Dendritic cell treated with granulocyte-macrophage colony-stimulating factor and Interleukin-4, amounts not matched to agents 40 ng/mL and 50 ng/mL, for 4 days (primary cell): ENCODE measurements at regions not wholly inside any gene's neighbourhood (a gene's known extent, or its start where the extent isn't known, plus 50 kb on each side); places are given as distances from the start of the nearest gene placed in this dataset.

ENCODE experiments used
- H3K27ac Mint-ChIP-seq: one replicate; pipeline ENCODE4 v1.8.0; 2022; ENCODE audit warnings: mild to moderate bottlenecking, mixed read lengths
- H3K27me3 Mint-ChIP-seq: one replicate; pipeline ENCODE4 v1.8.0; 2022; ENCODE audit warnings: mild to moderate bottlenecking, mixed read lengths
- H3K36me3 Mint-ChIP-seq: one replicate; pipeline ENCODE4 v1.8.0; 2022; ENCODE audit warnings: low read depth, mixed read lengths
- H3K4me1 Mint-ChIP-seq: one replicate; pipeline ENCODE4 v1.8.0; 2022; ENCODE audit warnings: low read depth, mixed read lengths
- H3K4me3 Mint-ChIP-seq: one replicate; pipeline ENCODE4 v1.8.0; 2022; ENCODE audit warnings: mild to moderate bottlenecking, moderate library complexity, mixed read lengths
- H3K9me3 Mint-ChIP-seq: one replicate; pipeline ENCODE4 v1.8.0; 2022; ENCODE audit warnings: mixed read lengths
- intact Hi-C: fragments of 100-400 bp; cut with micrococcal nuclease; formaldehyde crosslinking; loops from one replicate; pipeline ENCODE4 v1.15.0; 2022

DNA sequence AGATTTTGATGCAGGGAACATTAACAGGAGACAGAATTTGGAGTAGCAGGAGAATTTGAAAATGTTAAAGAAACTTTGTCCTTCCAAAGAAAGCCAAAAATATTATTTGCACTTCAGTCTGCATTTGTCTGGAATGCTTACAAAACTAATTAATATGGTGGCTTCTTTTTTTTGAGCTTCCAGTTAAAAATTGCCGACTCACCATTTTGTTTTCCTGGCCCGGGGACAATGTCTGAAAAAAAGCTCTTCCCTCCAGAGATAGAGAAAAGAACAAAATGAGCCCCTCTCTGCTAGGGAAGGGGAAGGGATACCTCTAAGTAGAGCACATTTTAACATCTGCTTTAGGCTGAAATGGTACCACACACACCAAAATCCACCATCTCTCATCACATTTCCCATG lies 360.8 kb downstream of the SOX9 start:
- no peaks in the 10 kb centered on the region for H3K4me1 Mint-ChIP-seq
- H3K9me3 Mint-ChIP-seq = peaks cover 9% of the 10 kb centered on the region
- intact Hi-C loops = no loop called here
- H3K36me3 Mint-ChIP-seq = no peaks in the 10 kb centered on the region
- peaks cover 6% of the 10 kb centered on the region for H3K27me3 Mint-ChIP-seq
- no peak overlapping the region for H3K27ac Mint-ChIP-seq
- H3K4me3 Mint-ChIP-seq = no peak overlapping the region

DNA sequence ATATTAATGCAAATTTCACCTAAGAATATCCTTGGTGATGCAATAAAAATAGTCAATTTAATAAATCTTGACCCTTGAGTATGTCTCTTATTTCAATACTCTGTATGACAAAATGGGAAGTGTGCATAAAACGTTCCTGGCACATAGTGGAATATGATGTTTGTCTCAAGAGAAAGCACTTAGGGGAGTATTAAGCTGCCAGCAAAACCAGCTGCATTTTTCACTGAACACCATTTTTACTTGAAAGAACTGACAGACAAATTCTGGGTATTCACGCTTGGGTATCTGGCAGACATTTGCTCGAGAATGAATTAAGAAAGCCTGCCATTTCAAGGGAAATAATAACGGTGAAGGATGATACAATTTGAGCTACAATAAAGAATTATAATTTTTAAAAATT lies 364.8 kb downstream of the SOX9 start:
- H3K4me1 Mint-ChIP-seq = no peaks in the 10 kb centered on the region
- H3K4me3 Mint-ChIP-seq = no peak overlapping the region
- intact Hi-C loops = no loop called here
- H3K27me3 Mint-ChIP-seq = peaks cover 2% of the 10 kb centered on the region
- H3K27ac Mint-ChIP-seq = no peak overlapping the region
- H3K36me3 Mint-ChIP-seq = no peaks in the 10 kb centered on the region
- H3K9me3 Mint-ChIP-seq = peaks cover 9% of the 10 kb centered on the region

DNA sequence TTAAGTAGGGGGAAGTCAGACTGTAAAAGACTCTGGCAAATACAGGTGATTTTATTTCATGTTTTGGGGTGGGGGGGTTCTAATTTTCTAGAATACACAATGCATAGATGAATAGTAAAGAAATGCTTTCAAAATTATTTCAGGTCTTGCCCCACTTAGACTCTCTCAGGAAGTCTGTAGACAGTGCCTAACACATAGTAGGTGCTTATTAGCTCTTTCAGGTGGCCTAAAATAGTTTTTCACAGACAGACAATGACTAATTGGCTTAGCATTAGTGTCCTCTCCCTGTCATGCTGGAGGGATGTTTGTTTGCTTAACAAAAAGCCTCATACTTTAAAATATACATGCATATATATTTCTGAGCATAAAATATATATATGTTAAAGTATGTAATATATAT lies 366.0 kb downstream of the SOX9 start:
- no peaks in the 10 kb centered on the region for H3K9me3 Mint-ChIP-seq
- H3K36me3 Mint-ChIP-seq = no peaks in the 10 kb centered on the region
- H3K4me3 Mint-ChIP-seq = no peak overlapping the region
- intact Hi-C loops = no loop called here
- no peak overlapping the region for H3K27ac Mint-ChIP-seq
- no peaks in the 10 kb centered on the region for H3K4me1 Mint-ChIP-seq
- peaks cover 2% of the 10 kb centered on the region for H3K27me3 Mint-ChIP-seq

DNA sequence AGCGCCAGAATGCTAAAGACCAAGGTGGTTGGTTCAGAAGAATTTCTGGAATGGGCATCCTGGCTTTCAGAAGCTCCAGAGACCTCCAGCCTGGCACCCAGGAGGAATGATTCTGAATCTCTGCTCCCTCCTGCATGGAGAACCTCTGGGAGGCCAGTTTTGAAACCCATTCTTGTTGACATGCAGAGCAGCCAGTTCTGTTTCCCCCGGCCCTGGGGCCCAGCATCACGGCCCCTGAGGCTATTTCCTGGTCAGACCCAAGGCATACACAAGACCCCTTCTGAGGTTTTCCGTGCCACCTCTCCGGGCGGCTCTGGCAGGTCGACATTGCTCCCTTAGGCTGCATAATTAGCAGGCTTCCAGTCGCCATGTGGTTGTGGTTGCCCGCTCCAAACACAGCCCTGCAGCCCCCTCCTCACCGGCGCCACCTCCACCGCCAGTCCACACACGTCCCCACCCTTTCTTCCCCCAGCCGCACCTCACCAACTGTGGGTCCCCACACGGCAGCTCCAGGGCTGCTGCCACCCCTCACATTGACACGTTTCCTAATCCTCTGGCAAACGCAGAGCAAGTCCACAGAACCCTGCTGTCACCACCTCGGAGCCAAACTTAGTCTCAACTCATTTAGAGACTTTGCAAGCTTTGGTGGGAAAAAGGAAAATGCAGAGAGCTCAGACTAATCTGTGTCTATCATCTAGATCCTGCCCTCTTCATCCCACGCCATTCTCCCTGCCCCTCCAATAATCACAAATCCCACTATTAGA lies 367.1 kb downstream of the SOX9 start:
- Mint-ChIP-seq H3K27me3 (peaks cover 2% of the 10 kb centered on the region), H3K4me3 (no peak overlapping the region), H3K4me1 (no peaks in the 10 kb centered on the region), H3K9me3 (no peaks in the 10 kb centered on the region), H3K36me3 (no peaks in the 10 kb centered on the region), H3K27ac (no peak overlapping the region)
- intact Hi-C loops = no loop called here

DNA sequence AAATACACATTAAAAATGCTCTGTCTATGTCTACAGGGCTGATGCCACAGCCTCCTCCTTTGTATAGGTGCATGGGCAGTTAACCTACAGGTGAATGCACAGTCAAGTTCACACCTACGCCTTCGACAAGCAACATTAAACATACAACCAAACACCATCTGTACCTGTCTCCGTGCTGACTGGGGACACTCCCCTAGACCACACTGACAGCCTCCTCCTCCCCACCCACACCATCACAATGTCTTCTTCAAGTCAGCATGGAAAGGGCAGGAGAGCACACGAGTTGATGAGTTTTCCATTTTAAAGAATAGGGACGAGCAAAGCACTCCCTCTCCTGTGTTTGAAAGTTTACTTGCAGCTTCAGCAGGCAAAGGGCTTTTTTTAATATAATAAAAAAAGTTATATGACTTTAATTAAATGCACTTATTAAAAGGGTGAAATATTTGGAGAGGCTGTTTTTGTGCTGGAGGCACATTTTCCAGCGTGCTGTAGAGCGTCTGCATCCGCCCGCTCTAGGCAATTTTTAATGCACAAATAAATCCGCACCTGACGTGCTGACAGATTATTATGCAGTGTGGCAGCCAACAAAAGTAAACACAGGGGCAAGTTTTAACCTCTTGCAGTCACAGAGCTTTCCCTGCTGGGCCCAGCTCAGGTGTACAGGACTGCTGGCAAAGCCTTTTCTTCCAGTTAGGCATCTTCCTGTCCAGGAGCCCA lies 367.9 kb downstream of the SOX9 start:
- no peaks in the 10 kb centered on the region for H3K4me1 Mint-ChIP-seq
- no peaks in the 10 kb centered on the region for H3K36me3 Mint-ChIP-seq
- no peak overlapping the region for H3K27ac Mint-ChIP-seq
- peaks cover 2% of the 10 kb centered on the region for H3K27me3 Mint-ChIP-seq
- H3K9me3 Mint-ChIP-seq = no peaks in the 10 kb centered on the region
- H3K4me3 Mint-ChIP-seq = no peak overlapping the region
- intact Hi-C loops = no loop called here

DNA sequence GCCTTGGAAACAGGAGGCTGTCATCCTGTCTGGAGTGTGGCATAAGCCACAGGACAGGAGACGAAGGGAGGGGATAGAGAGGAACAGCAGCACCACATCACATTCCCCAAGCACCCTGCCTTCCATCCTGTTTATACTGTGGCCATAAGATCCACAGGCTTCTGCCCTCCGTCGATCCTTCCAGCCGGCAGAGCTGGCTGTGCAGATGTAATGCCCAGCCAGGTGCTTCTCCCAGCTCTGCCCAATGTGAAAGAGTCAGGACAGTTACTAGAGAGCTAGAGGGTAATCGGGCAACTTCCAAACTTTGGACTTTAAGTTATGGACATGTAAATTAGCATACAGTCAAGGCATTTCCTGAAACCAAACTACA lies 368.4 kb downstream of the SOX9 start:
- Mint-ChIP-seq H3K9me3 (no peaks in the 10 kb centered on the region), H3K4me3 (no peak overlapping the region), H3K27ac (no peak overlapping the region), H3K36me3 (no peaks in the 10 kb centered on the region), H3K4me1 (no peaks in the 10 kb centered on the region), H3K27me3 (peaks cover 2% of the 10 kb centered on the region)
- intact Hi-C loops = no loop called here

DNA sequence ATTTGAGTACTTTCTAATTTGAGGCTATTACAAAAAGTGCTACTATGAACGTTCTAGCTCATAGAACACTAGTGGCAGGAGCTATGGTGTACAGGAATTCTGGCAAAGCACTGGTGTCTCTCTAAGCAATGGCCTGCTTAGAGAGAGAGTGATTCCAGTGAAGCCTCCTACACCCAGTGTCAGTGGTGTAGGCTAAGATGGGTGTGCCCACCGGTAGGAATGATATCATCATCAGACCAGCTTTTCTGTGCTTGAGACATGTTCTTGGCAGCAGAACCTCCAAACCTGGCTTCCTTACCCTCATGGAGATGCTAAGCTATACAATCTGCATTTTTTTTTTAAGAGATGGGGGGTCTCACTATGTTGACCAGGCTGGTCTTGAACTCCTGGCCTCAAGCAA lies 370.3 kb downstream of the SOX9 start:
- intact Hi-C loops = no loop called here
- H3K9me3 Mint-ChIP-seq = no peaks in the 10 kb centered on the region
- peaks cover 2% of the 10 kb centered on the region for H3K27me3 Mint-ChIP-seq
- H3K36me3 Mint-ChIP-seq = no peaks in the 10 kb centered on the region
- no peaks in the 10 kb centered on the region for H3K4me1 Mint-ChIP-seq
- no peak overlapping the region for H3K27ac Mint-ChIP-seq
- H3K4me3 Mint-ChIP-seq = no peak overlapping the region

DNA sequence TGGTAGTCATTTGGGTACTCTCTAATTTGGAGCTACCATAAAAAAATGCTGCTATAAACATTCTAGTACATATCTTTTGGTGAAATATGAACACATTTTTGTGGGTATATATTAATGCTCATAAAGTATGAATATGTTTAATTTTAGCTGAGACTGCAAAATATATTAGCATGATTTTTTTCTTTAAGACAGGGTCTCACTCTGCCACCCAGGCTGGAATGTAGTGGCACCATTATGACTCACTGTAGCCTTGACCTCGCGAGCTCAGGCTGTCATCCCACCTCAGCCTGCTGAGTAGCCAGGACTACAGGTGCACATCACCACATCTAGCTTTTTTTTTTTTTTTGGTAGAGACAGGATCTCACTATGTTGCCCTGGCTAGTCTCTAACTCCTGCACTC lies 371.7 kb downstream of the SOX9 start:
- H3K27ac Mint-ChIP-seq = no peak overlapping the region
- no peaks in the 10 kb centered on the region for H3K9me3 Mint-ChIP-seq
- no peaks in the 10 kb centered on the region for H3K4me1 Mint-ChIP-seq
- no peaks in the 10 kb centered on the region for H3K36me3 Mint-ChIP-seq
- H3K4me3 Mint-ChIP-seq = no peak overlapping the region
- H3K27me3 Mint-ChIP-seq = peaks cover 2% of the 10 kb centered on the region
- intact Hi-C loops = no loop called here

DNA sequence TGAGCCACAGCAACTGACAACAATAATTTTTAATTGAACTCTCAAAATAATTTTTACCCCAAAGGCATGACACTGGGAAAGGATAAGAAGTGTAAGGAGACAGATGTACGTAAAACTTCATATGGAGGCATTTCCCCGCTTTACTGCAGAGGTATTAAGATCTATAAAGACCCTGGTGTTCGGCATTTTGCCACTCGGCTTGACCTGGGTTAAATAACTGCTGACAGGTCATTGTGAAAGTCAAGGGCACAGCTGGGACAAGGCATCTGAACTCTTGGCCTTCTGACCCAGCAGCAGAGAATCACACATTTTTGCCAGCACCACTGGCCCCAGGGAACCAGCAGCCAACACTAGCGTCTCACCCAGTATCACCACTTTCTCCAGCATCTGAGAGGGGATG lies 372.1 kb downstream of the SOX9 start:
- Mint-ChIP-seq H3K27me3 (peaks cover 2% of the 10 kb centered on the region), H3K36me3 (no peaks in the 10 kb centered on the region), H3K4me1 (no peaks in the 10 kb centered on the region), H3K9me3 (no peaks in the 10 kb centered on the region), H3K27ac (no peak overlapping the region), H3K4me3 (no peak overlapping the region)
- intact Hi-C loops = no loop called here

DNA sequence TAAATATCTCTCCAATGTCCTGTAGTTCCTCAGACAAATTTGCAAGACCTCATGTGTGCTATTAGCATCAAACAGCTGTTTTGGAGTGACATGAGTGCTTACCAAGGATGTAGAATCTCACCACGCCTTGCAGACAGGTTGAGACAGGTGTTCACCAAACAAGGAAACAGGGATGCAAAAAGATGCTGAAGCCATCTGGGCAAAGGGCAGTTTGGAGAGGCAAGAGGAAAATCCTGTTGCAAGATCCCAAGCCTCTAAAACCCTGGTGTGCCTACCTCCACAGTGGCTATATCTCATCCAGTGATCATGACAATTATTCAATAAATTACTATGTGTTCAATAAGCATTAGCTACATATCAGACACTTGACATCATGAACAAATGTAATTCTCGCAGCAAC lies 373.7 kb downstream of the SOX9 start:
- H3K27ac Mint-ChIP-seq = no peak overlapping the region
- intact Hi-C loops = no loop called here
- H3K27me3 Mint-ChIP-seq = no peaks in the 10 kb centered on the region
- no peak overlapping the region for H3K4me3 Mint-ChIP-seq
- no peaks in the 10 kb centered on the region for H3K4me1 Mint-ChIP-seq
- H3K9me3 Mint-ChIP-seq = no peaks in the 10 kb centered on the region
- H3K36me3 Mint-ChIP-seq = no peaks in the 10 kb centered on the region

DNA sequence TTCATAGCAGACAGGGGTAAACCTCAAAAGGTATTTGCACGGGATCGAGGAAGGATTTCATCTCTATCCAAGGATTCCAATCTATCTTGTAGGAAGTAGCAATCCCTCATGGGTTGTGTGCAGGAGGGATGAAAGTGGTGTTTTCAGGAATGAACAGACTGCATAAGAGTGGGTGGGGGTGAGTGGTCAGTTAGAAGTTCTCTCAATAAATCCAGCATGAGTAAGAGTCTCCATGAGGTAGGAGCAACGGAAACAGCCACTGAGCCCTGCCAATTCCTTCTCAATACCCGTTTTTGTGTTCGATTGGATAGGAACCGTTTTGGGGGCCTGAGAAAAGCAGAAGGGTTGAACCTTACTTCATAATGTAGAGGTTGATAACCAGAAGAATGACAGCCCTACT lies 375.6 kb downstream of the SOX9 start:
- Mint-ChIP-seq H3K4me1 (no peaks in the 10 kb centered on the region), H3K36me3 (no peaks in the 10 kb centered on the region), H3K4me3 (no peak overlapping the region), H3K27ac (no peak overlapping the region), H3K9me3 (no peaks in the 10 kb centered on the region), H3K27me3 (no peaks in the 10 kb centered on the region)
- intact Hi-C loops = no loop called here

DNA sequence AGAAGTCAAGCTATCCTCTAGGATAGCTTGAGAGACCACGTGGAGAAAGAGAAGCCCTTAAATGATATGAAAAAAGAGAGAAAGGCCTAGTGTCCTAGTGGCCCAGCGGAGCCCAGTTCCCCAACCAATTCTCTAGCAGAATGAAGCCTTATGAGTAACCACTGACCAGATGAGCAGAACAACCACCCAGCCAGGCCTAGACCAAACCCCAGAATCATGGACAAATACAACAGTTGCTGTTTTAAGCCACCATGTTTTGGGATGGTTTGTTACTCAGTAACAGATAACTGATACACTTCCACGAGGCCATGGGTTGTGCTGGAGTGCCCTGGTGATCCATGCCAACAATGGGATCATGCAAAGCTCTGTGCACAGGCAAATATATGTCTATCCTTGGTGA lies 377.1 kb downstream of the SOX9 start:
- H3K4me1 Mint-ChIP-seq = no peaks in the 10 kb centered on the region
- no peak overlapping the region for H3K4me3 Mint-ChIP-seq
- H3K27ac Mint-ChIP-seq = no peak overlapping the region
- H3K27me3 Mint-ChIP-seq = peaks cover 8% of the 10 kb centered on the region
- intact Hi-C loops = no loop called here
- H3K9me3 Mint-ChIP-seq = no peaks in the 10 kb centered on the region
- no peaks in the 10 kb centered on the region for H3K36me3 Mint-ChIP-seq

DNA sequence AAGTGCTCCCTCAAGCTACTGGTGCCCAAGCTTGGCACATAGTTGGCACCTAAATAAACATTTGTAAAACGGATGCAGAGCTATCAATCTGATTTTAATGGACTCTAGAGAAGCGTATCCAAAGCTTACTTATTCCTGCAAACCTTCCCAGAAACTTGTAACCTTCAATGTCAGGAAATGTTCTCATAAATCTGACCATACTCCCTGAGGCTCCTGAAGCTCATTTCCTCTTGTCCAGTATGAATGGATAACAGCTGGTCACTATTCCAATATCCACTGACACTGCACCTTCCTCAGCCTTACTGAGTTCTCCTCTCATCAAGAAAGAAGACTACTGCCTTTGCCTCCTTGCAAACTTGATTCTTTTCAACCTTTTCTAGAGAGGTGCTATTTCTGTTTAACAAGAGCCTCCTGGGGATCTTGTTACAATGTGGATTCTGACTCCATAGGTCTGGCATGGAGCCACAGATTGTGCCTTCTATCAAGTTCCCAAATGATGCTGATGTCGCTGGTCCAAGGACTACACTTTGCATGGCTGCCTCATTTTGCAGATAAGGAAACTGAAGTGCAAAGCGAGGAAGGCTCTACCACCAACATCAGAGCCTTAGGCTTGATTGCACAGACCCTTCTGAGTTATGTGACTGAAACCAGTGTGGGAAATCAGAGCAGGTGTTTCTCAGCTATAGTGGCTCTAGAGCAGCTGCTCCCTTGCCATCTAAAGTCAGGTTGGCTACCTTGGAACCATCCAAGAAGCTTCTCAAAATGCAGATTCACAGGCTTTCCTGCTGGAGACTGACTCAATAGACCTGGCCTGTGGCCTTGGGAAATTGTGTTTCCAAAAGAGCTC lies 377.8 kb downstream of the SOX9 start:
- Mint-ChIP-seq H3K9me3 (no peaks in the 10 kb centered on the region), H3K36me3 (no peaks in the 10 kb centered on the region), H3K4me1 (no peaks in the 10 kb centered on the region), H3K27me3 (peaks cover 9% of the 10 kb centered on the region), H3K4me3 (no peak overlapping the region), H3K27ac (no peak overlapping the region)
- intact Hi-C loops = no loop called here
